NB4 (cell line): ENCODE measurements at regions not wholly inside any gene's neighbourhood (a gene's known extent, or its start where the extent isn't known, plus 50 kb on each side); places are given as distances from the start of the nearest gene placed in this dataset.

Experiments used
- DNase-seq: peaks from one replicate; pipeline ENCODE4 v3.0.0; 2010; ENCODE audit warnings: low read depth
- H3K4me3 ChIP-seq: one replicate; pipeline ENCODE4 v1.5.1; 2011; ENCODE audit warnings: mild to moderate bottlenecking, low read depth, low read length, moderate library complexity
- MYC ChIP-seq: IDR thresholded peaks from 2 replicates; pipeline ENCODE4 v1.6.1; 2011; ENCODE audit warnings: low read depth, low read length
- POLR2A ChIP-seq: IDR thresholded peaks from 2 replicates; pipeline ENCODE4 v1.6.1; 2011; ENCODE audit warnings: mild to moderate bottlenecking; ENCODE audit not compliant: insufficient read length; ENCODE audit errors: extremely low read depth
- TF ChIP-seq, protein P1 (sequence below): IDR thresholded peaks from one replicate; pipeline ENCODE4 v1.5.1; 2012; ENCODE audit warnings: low read depth, low read length
- TF ChIP-seq, protein P2 (sequence below): IDR thresholded peaks from 2 replicates; pipeline ENCODE4 v1.6.1; 2011; ENCODE audit warnings: low read depth, low read length

DNA sequence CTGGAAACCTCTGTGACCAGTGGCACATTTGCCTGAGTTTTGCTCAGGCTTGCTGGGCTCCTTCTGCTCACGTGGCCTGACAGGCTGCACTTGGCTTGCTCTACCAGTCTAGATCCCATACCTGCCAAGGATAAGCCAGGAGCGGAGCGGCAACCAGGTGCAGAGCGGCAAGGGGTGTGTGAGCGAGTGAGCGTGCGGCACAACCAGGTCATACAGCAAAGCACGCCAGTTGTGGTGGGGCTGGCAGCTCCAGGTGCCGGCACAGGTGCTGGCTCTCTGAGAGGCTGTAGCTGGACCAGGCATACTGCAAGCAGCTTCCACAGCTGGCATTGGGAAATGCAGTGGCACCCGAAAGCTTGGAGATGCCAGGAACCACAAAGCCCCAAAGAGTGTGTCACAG lies 1495.1 kb downstream of the PCDH7 start:
- no peak overlapping the region for H3K4me3 ChIP-seq
- TF ChIP-seq MYC (no peak), POLR2A (no peak)
- TF ChIP-seq, protein P1, sequence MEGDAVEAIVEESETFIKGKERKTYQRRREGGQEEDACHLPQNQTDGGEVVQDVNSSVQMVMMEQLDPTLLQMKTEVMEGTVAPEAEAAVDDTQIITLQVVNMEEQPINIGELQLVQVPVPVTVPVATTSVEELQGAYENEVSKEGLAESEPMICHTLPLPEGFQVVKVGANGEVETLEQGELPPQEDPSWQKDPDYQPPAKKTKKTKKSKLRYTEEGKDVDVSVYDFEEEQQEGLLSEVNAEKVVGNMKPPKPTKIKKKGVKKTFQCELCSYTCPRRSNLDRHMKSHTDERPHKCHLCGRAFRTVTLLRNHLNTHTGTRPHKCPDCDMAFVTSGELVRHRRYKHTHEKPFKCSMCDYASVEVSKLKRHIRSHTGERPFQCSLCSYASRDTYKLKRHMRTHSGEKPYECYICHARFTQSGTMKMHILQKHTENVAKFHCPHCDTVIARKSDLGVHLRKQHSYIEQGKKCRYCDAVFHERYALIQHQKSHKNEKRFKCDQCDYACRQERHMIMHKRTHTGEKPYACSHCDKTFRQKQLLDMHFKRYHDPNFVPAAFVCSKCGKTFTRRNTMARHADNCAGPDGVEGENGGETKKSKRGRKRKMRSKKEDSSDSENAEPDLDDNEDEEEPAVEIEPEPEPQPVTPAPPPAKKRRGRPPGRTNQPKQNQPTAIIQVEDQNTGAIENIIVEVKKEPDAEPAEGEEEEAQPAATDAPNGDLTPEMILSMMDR: no peak
- TF ChIP-seq, protein P2, sequence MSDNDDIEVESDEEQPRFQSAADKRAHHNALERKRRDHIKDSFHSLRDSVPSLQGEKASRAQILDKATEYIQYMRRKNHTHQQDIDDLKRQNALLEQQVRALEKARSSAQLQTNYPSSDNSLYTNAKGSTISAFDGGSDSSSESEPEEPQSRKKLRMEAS: no peak
- DNase-seq: no peak

DNA sequence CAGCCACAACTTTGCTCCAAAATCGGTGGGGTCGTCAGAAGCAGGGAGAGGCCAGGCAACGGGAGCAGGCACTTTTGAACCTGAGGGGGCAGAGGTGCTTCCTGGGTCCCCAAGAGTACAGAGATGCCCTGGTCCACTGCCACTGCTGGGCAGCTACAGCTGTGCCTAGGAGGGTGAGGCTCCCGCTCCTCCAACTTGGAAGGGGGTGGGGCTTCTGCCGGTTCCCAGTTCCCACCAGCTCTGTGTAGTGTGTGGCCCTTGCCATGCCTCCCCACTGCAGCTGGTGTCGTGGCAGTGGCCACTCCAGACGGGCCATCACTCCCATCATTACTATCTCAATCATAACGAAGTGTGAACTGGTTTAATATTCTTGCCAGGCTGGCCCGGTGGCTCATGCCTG lies 1496.3 kb downstream of the PCDH7 start:
- no peak overlapping the region for H3K4me3 ChIP-seq
- no peak for DNase-seq
- TF ChIP-seq, protein P1: no peak
- TF ChIP-seq, protein P2: no peak
- TF ChIP-seq POLR2A: no peak
- TF ChIP-seq MYC: no peak

DNA sequence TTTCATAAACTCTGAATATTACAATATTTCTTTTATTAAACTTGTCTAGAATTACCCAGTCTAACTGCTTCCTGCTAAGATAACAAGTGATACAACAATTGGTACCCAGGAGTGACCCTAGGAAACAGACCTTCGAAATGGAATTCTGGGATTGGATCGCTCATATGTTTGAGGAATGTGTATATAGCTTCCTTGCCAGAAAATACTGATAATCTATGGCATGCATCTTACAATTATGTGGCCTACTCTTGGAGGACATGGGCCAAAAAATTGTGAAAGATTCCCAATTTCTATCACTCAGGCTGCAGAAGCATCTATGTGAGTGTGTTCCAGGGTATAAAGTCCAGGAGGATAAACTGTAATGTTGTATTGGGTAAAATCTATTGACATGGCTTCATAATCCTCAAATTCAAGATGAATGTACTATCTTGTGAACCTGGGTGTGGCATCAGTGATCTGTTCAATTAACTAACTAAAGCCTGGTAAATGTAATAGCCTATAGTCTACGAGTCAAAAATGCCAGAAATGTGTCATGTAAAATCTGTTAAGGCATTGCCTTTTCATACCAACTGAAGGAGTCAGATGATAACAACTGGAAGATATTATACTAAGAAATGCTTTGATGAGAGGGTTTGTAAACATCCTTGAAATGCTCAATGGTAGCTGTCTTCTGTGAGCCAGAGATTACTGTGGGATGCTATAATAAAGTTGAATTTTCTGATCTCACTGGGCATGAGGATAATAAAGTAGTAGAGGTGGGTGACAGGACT lies 1499.3 kb downstream of the PCDH7 start:
- H3K4me3 ChIP-seq: no peak overlapping the region
- TF ChIP-seq MYC (no peak), POLR2A (no peak)
- TF ChIP-seq, protein P2: no peak
- TF ChIP-seq, protein P1: no peak
- no peak for DNase-seq

DNA sequence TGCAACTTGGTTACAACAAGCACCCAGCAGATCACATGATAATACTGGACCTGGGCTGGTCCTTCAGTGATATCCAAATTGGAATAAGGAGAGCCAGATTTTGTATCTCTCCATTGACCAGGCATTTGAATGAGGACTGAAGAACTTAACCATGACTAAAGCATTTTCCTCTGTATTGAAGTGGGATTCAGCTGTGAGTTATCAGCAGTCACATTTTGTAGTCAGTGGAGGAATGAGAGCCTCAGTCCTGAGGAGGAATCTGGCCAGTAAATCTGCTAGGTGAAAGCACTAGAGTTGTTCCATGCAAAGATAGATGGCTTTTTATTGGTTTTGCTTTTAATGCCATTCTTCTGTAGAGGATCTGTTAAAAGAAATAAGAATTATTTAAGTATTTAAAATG lies 1506.0 kb downstream of the PCDH7 start:
- H3K4me3 ChIP-seq: no peak overlapping the region
- no peak for DNase-seq
- TF ChIP-seq, protein P1: no peak
- TF ChIP-seq, protein P2: no peak
- TF ChIP-seq MYC (no peak), POLR2A (no peak)

DNA sequence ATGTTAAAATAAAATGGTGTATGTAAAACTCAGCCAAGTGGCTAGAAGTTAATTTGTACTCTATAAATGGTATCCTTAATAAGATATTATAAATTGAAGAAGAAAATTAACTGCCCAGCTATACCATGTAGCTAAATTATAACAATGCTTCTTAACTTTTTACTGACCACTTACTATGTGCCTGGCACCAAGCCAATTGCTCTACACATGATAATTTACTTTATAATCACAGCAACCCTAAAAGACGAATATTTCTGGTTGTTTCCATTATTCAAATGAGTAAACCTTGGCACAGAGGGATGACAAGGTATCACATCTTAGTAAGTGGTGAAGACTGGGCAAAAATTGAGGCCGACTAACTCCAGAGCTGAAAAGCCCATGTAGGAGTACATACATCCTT lies 1506.6 kb downstream of the PCDH7 start:
- no peak for DNase-seq
- H3K4me3 ChIP-seq: no peak overlapping the region
- TF ChIP-seq, protein P2: no peak
- TF ChIP-seq POLR2A (no peak), MYC (no peak)
- TF ChIP-seq, protein P1: no peak
